OCI-LY3 (cell line): ENCODE measurements at regions not wholly inside any gene's neighbourhood (a gene's known extent, or its start where the extent isn't known, plus 50 kb on each side); places are given as distances from the start of the nearest gene placed in this dataset.
"Not testable (repeated sequence)": the region's sequence is repeated elsewhere in the genome, so short reads cannot be mapped to it uniquely, and the experiment has no call there.

Experiments used
- H2AFZ ChIP-seq: fragments of 200-600, 300-600 bp; shearing (Covaris generic); 2 replicates; pipeline ENCODE4 v1.6.0; 2014; ENCODE audit warnings: antibody characterized with exemption, low read depth, low read length
- H3K27ac ChIP-seq: fragments of 200-600, 300-600 bp; sonication (generic); 2 replicates; pipeline ENCODE4 v1.5.1; 2014; ENCODE audit warnings: mild to moderate bottlenecking, low read length, moderate library complexity, mixed read lengths
- H3K27me3 ChIP-seq: fragments of 200-600, 300-600 bp; sonication (generic); 2 replicates; pipeline ENCODE4 v1.6.1; 2014; ENCODE audit warnings: low read depth, low read length, mixed read lengths
- H3K36me3 ChIP-seq: fragments of 200-600, 300-600 bp; sonication (generic); replicated peaks from 2 replicates; pipeline ENCODE3; 2014; ENCODE audit warnings: low read depth, low read length, mixed read lengths
- H3K4me1 ChIP-seq: fragments of 300-600, 200-600 bp; sonication (generic); 2 replicates; pipeline ENCODE4 v1.6.1; 2014; ENCODE audit warnings: low read length, mixed read lengths
- H3K4me2 ChIP-seq: fragments of 200-600, 300-600 bp; sonication (generic); 2 replicates; pipeline ENCODE4 v1.6.1; 2014; ENCODE audit warnings: low read length, mixed read lengths
- H3K4me3 ChIP-seq: fragments of 300-600, 200-600 bp; sonication (generic); 2 replicates; pipeline ENCODE4 v1.5.1; 2014; ENCODE audit warnings: antibody characterized with exemption, mild to moderate bottlenecking, low read length, moderate library complexity
- H3K79me2 ChIP-seq: fragments of 300-600, 200-600 bp; shearing (Covaris generic); 2 replicates; pipeline ENCODE4 v1.6.1; 2014; ENCODE audit warnings: mild to moderate bottlenecking, low read length, mixed read lengths
- H3K9ac ChIP-seq: fragments of 300-600, 200-600 bp; shearing (Covaris generic); 2 replicates; pipeline ENCODE4 v1.6.0; 2014; ENCODE audit warnings: mild to moderate bottlenecking, low read length, moderate library complexity
- H3K9me3 ChIP-seq: fragments of 200-600, 300-600 bp; shearing (Covaris generic); 2 replicates; pipeline ENCODE4 v1.6.1; 2014; ENCODE audit warnings: low read length, mixed read lengths; ENCODE audit not compliant: insufficient read depth
- H4K20me1 ChIP-seq: fragments of 200-600, 300-600 bp; sonication (generic); 2 replicates; pipeline ENCODE4 v1.6.1; 2016; ENCODE audit warnings: low read length, mixed read lengths; ENCODE audit not compliant: insufficient read depth
- CTCF ChIP-seq: fragments of 200-600, 300-600 bp; sonication (generic); IDR thresholded peaks from 2 replicates; pipeline ENCODE4 v1.5.1; 2014; ENCODE audit warnings: antibody characterized with exemption, low read length, low read depth
- EZH2phosphoT487 ChIP-seq: fragments of 200-600 bp; shearing (Covaris generic); IDR thresholded peaks from 2 replicates; pipeline ENCODE4 v1.6.1; 2018; ENCODE audit warnings: antibody characterized with exemption, mixed run types, low read depth

GRCh38 chr5:87210076-87210475 lies 57.6 kb upstream of the RASA1 start:
- Histone ChIP-seq H3K36me3 (no peaks in the 10 kb centered on the region), H3K9me3 (no peaks in the 10 kb centered on the region), H4K20me1 (no peaks in the 10 kb centered on the region), H3K4me2 (no peak overlapping the region), H3K4me1 (peaks cover 8% of the 10 kb centered on the region), H3K9ac (no peak overlapping the region), H3K4me3 (no peak overlapping the region), H3K27ac (no peak overlapping the region), H2AFZ (no peak overlapping the region), H3K27me3 (no peaks in the 10 kb centered on the region), H3K79me2 (no peaks in the 10 kb centered on the region)
- no peak for TF ChIP-seq EZH2phosphoT487
- no peak for TF ChIP-seq CTCF

- no peak overlapping the region for H2AFZ ChIP-seq
- H3K9me3 ChIP-seq: no peaks in the 10 kb centered on the region
- H3K79me2 ChIP-seq: no peaks in the 10 kb centered on the region
- H3K4me3 ChIP-seq: no peak overlapping the region
- no peaks in the 10 kb centered on the region for H3K36me3 ChIP-seq
- H3K4me1 ChIP-seq: peaks cover 8% of the 10 kb centered on the region
- no peak overlapping the region for H3K9ac ChIP-seq
- TF ChIP-seq CTCF: no peak
- no peak for TF ChIP-seq EZH2phosphoT487
- no peaks in the 10 kb centered on the region for H4K20me1 ChIP-seq
- no peaks in the 10 kb centered on the region for H3K27me3 ChIP-seq
- H3K4me2 ChIP-seq: no peak overlapping the region
- H3K27ac ChIP-seq: no peak overlapping the region
These were observed 56.9 kb upstream of the RASA1 start for GRCh38 chr5:87210743-87211142.

- no peaks in the 10 kb centered on the region for H3K9me3 ChIP-seq
- no peaks in the 10 kb centered on the region for H3K27me3 ChIP-seq
- H3K36me3 ChIP-seq: no peaks in the 10 kb centered on the region
- H3K4me2 ChIP-seq: no peak overlapping the region
- no peaks in the 10 kb centered on the region for H3K79me2 ChIP-seq
- TF ChIP-seq EZH2phosphoT487: no peak
- no peak for TF ChIP-seq CTCF
- H2AFZ ChIP-seq: no peak overlapping the region
- H3K27ac ChIP-seq: no peak overlapping the region
- H4K20me1 ChIP-seq: no peaks in the 10 kb centered on the region
- peaks cover 8% of the 10 kb centered on the region for H3K4me1 ChIP-seq
- H3K9ac ChIP-seq: no peak overlapping the region
- H3K4me3 ChIP-seq: no peak overlapping the region
These were observed 56.0 kb upstream of the RASA1 start for GRCh38 chr5:87211676-87212075.

- not testable (repeated sequence) for H3K36me3 ChIP-seq, H3K4me3 ChIP-seq, H3K9me3 ChIP-seq, H3K4me2 ChIP-seq, H3K27ac ChIP-seq, H3K27me3 ChIP-seq, H3K9ac ChIP-seq, H3K4me1 ChIP-seq, H4K20me1 ChIP-seq, H3K79me2 ChIP-seq, H2AFZ ChIP-seq
These were observed 55.5 kb upstream of the RASA1 start for GRCh38 chr5:87212183-87212582.

GRCh38 chr5:87217480-87217879 lies 50.2 kb upstream of the RASA1 start:
- not testable (repeated sequence) for H3K4me2 ChIP-seq, H3K27me3 ChIP-seq, H2AFZ ChIP-seq, H3K4me3 ChIP-seq, H3K4me1 ChIP-seq, H3K79me2 ChIP-seq, H4K20me1 ChIP-seq, H3K36me3 ChIP-seq, H3K27ac ChIP-seq, H3K9me3 ChIP-seq, H3K9ac ChIP-seq
